IMR-90 (cell line): ENCODE measurements at regions not wholly inside any gene's neighbourhood (a gene's known extent, or its start where the extent isn't known, plus 50 kb on each side); places are given as distances from the start of the nearest gene placed in this dataset.

ENCODE experiments used
- ATAC-seq: fragments of 200-7000 bp; cut with Tn5 transposase; 2 replicates; pipeline ENCODE4 v1.9.1; 2020; ENCODE audit warnings: low read depth, mild to moderate bottlenecking, moderate library complexity
- BruUV-seq: library from RNA; stranded (reverse); fragments of 400-500 nt; replicated peaks from 2 replicates; lab custom pipeline; 2021; lab: Mats Ljungman, UMichigan
- CTCF ChIA-PET: fragments of 300-600 bp; formaldehyde crosslinking; extraction: SDS; loops from one replicate; lab custom pipeline; 2021; ENCODE audit warnings: antibody characterized with exemption; lab: Yijun Ruan, JAX
- POLR2A ChIA-PET: fragments of 300-600 bp; sonication (Branson Sonifier 250); formaldehyde crosslinking; loops from one replicate; lab custom pipeline; 2022; ENCODE audit warnings: antibody characterized with exemption; ENCODE audit not compliant: unreplicated experiment; lab: Charles Lee
- DNase-seq: peaks from one replicate; pipeline ENCODE4 v3.0.0; 2013
- H2AFZ ChIP-seq: replicated peaks from 2 replicates; pipeline ENCODE3; 2013; ENCODE audit warnings: low read length, mild to moderate bottlenecking; ENCODE audit not compliant: poor library complexity
- H2AK5ac ChIP-seq: 2 replicates; pipeline ENCODE4 v1.6.1; 2013; ENCODE audit warnings: low read depth, low read length, inconsistent platforms
- H2AK9ac ChIP-seq: replicated peaks from 2 replicates; pipeline ENCODE3; 2013; ENCODE audit warnings: mild to moderate bottlenecking, low read depth, low read length, moderate library complexity; ENCODE audit not compliant: poor library complexity
- H2BK120ac ChIP-seq: 2 replicates; pipeline ENCODE4 v1.6.1; 2013; ENCODE audit warnings: low read depth, low read length, inconsistent platforms
- H2BK15ac ChIP-seq: 3 replicates; pipeline ENCODE4 v1.6.1; 2013; ENCODE audit warnings: low read depth, low read length, inconsistent platforms
- H2BK20ac ChIP-seq: 2 replicates; pipeline ENCODE4 v1.6.1; 2013; ENCODE audit warnings: low read depth, mild to moderate bottlenecking, inconsistent platforms, low read length, moderate library complexity
- H2BK5ac ChIP-seq: 2 replicates; pipeline ENCODE4 v1.6.1; 2013; ENCODE audit warnings: mild to moderate bottlenecking, low read depth, low read length, inconsistent platforms; ENCODE audit not compliant: poor library complexity, severe bottlenecking
- H3K14ac ChIP-seq: replicated peaks from 2 replicates; pipeline ENCODE4 v1.6.1; 2013; ENCODE audit warnings: low read depth, low read length, inconsistent platforms
- H3K18ac ChIP-seq: 2 replicates; pipeline ENCODE4 v1.6.1; 2013; ENCODE audit warnings: low read depth, low read length, control low read depth
- H3K23ac ChIP-seq: 2 replicates; pipeline ENCODE4 v1.6.1; 2013; ENCODE audit warnings: low read depth, low read length, inconsistent platforms
- H3K27ac ChIP-seq: 2 replicates; pipeline ENCODE4 v1.5.1; 2013; ENCODE audit warnings: mild to moderate bottlenecking, control low read depth, low read length; ENCODE audit not compliant: insufficient read depth
- H3K27me3 ChIP-seq: 2 replicates; pipeline ENCODE4 v1.6.1; 2013; ENCODE audit warnings: low read length; ENCODE audit not compliant: control insufficient read depth, insufficient read depth
- H3K36me3 ChIP-seq: 2 replicates; pipeline ENCODE4 v1.6.1; 2013; ENCODE audit warnings: low read length, mixed read lengths; ENCODE audit not compliant: control insufficient read depth, insufficient read depth
- H3K4ac ChIP-seq: 2 replicates; pipeline ENCODE4 v1.6.1; 2013; ENCODE audit warnings: low read depth, low read length, inconsistent platforms
- H3K4me1 ChIP-seq: 2 replicates; pipeline ENCODE4 v1.6.1; 2013; ENCODE audit warnings: low read length, mixed read lengths; ENCODE audit not compliant: control insufficient read depth, insufficient read depth
- H3K4me2 ChIP-seq: 2 replicates; pipeline ENCODE4 v1.6.1; 2013; ENCODE audit warnings: low read depth, mild to moderate bottlenecking, control low read depth, low read length, moderate library complexity
- H3K4me3 ChIP-seq: 2 replicates; pipeline ENCODE4 v1.5.1; 2013; ENCODE audit warnings: low read depth, mild to moderate bottlenecking, control low read depth, low read length, moderate library complexity; ENCODE audit not compliant: insufficient read depth
- H3K56ac ChIP-seq: 2 replicates; pipeline ENCODE4 v1.6.1; 2013; ENCODE audit warnings: low read length, inconsistent platforms; ENCODE audit not compliant: insufficient read depth; ENCODE audit errors: extremely low read depth
- H3K79me1 ChIP-seq, 2 experiments: 2 replicates each; pipeline ENCODE4 v1.6.1; 2013; ENCODE audit warnings: low read length in 2 of 2, inconsistent platforms in 1 of 2, low read depth in 1 of 2
- H3K9ac ChIP-seq: 2 replicates; pipeline ENCODE4 v1.6.1; 2013; ENCODE audit warnings: low read depth, low read length, control low read depth
- H3K9me1 ChIP-seq: 2 replicates; pipeline ENCODE4 v1.6.1; 2013; ENCODE audit warnings: low read length, inconsistent platforms; ENCODE audit not compliant: insufficient read depth
- H3K9me3 ChIP-seq: 2 replicates; pipeline ENCODE4 v1.6.1; 2013; ENCODE audit warnings: low read length; ENCODE audit not compliant: control insufficient read depth, insufficient read depth
- H4K20me1 ChIP-seq: 2 replicates; pipeline ENCODE4 v1.6.1; 2013; ENCODE audit warnings: low read length, inconsistent platforms; ENCODE audit not compliant: insufficient read depth
- H4K5ac ChIP-seq: 2 replicates; pipeline ENCODE4 v1.6.1; 2013; ENCODE audit warnings: mild to moderate bottlenecking, low read depth, low read length, control low read depth
- H4K8ac ChIP-seq, 2 experiments: 2 replicates each; pipeline ENCODE4 v1.6.1; 2013; ENCODE audit warnings: low read depth in 2 of 2, low read length in 2 of 2, control low read depth in 1 of 2, inconsistent platforms in 1 of 2
- H4K91ac ChIP-seq: 2 replicates; pipeline ENCODE4 v1.6.1; 2013; ENCODE audit warnings: low read depth, low read length, inconsistent platforms; ENCODE audit not compliant: insufficient read depth
- CHD1 ChIP-seq: IDR thresholded peaks from 2 replicates; pipeline ENCODE4 v1.6.1; 2012; ENCODE audit warnings: low read depth, low read length, improper control_type of control experiment
- RAD21 ChIP-seq: IDR thresholded peaks from 2 replicates; pipeline ENCODE4 v1.6.1; 2012; ENCODE audit warnings: low read length, improper control_type of control experiment
- SMC3 ChIP-seq: fragments of 150-350 bp; IDR thresholded peaks from 2 replicates; pipeline ENCODE4 v1.6.1; 2016; ENCODE audit warnings: low read depth, mild to moderate bottlenecking, antibody characterized with exemption, low read length, moderate library complexity
- WGBS, 2 experiments: methylation state at CpG; one replicate each; pipeline versions ENCODE4 v1.1.5 to v1.1.7; 2013; ENCODE audit warnings: missing lambda C conversion rate in 2 of 2; ENCODE audit not compliant: insufficient read length in 1 of 2; ENCODE audit errors: extremely low coverage in 2 of 2; 5-methylcytosine and 5-hydroxymethylcytosine counted together
- dilution Hi-C: fragments of 300-500 bp; cut with HindIII; formaldehyde crosslinking; loops from one replicate; pipeline ENCODE4 v1.14.3; 2018; ENCODE audit warnings: low sequenced_read_pairs; ENCODE audit not compliant: unreplicated experiment
- in situ Hi-C: fragments of 300-500 bp; cut with MboI; formaldehyde crosslinking; loops from 3 replicates; pipeline ENCODE4 v1.14.3; 2019; ENCODE audit warnings: low sequenced_read_pairs, inconsistent platforms, mixed read lengths
- intact Hi-C: fragments of 100-400 bp; cut with micrococcal nuclease; formaldehyde crosslinking; loops from 2 replicates; pipeline ENCODE4 v1.10.0; 2022

- no peak overlapping the region for H3K14ac ChIP-seq
- H3K4me1 ChIP-seq = no peaks in the 10 kb centered on the region
- ATAC-seq = no peak
- H4K20me1 ChIP-seq = no peaks in the 10 kb centered on the region
- H4K5ac ChIP-seq = no peak overlapping the region
- no peak overlapping the region for H3K27ac ChIP-seq
- no peak overlapping the region for H2AK9ac ChIP-seq
- dilution Hi-C loops (no loop called here), intact Hi-C loops (no loop called here), in situ Hi-C loops (no loop called here)
- no peak overlapping the region for H2BK5ac ChIP-seq
- no peak overlapping the region for H3K18ac ChIP-seq
- no peak overlapping the region for H3K56ac ChIP-seq
- BruUV-seq = no TSS peak
- no peak overlapping the region for H3K4me3 ChIP-seq
- no peak overlapping the region for H2BK20ac ChIP-seq
- no peaks in the 10 kb centered on the region for H3K9me3 ChIP-seq
- H3K9ac ChIP-seq = no peak overlapping the region
- no peaks in the 10 kb centered on the region for H3K79me1 ChIP-seq
- H4K91ac ChIP-seq = no peak overlapping the region
- H2BK15ac ChIP-seq = no peak overlapping the region
- H2BK120ac ChIP-seq = no peak overlapping the region
- no peak overlapping the region for H3K4ac ChIP-seq
- no peak overlapping the region for H3K4me2 ChIP-seq
- H3K27me3 ChIP-seq = no peaks in the 10 kb centered on the region
- no peak overlapping the region for H2AK5ac ChIP-seq
- H4K8ac ChIP-seq = no peak overlapping the region
- ChIA-PET POLR2A (no interaction called here), CTCF (no interaction called here)
- H3K23ac ChIP-seq = no peak overlapping the region
- no peak overlapping the region for H2AFZ ChIP-seq
- no peak for DNase-seq
- TF ChIP-seq CHD1 (no peak), SMC3 (no peak), RAD21 (no peak)
- H3K9me1 ChIP-seq = no peaks in the 10 kb centered on the region
- no CpG with 5 or more reads among the region's 1 CpG for WGBS, 2 experiments
- no peaks in the 10 kb centered on the region for H3K36me3 ChIP-seq
Observed at GRCh38 chr13:59474696-59475095, 689.0 kb downstream of the DIAPH3 start.
